Progenitor cell of endocrine pancreas (in vitro differentiated cells): ENCODE measurements at regions not wholly inside any gene's neighbourhood (a gene's known extent, or its start where the extent isn't known, plus 50 kb on each side); places are given as distances from the start of the nearest gene placed in this dataset.

Experiments
- DNase-seq: peaks from one replicate; pipeline ENCODE4 v3.0.0; 2021; ENCODE audit warnings: low spot score; ENCODE audit not compliant: unreplicated experiment
- H3K27ac Mint-ChIP-seq: 2 replicates; pipeline ENCODE4 v1.8.0; 2021; ENCODE audit warnings: mild to moderate bottlenecking, moderate library complexity, mixed read lengths
- H3K27me3 Mint-ChIP-seq: 2 replicates; pipeline ENCODE4 v1.8.0; 2021; ENCODE audit warnings: mixed read lengths
- H3K36me3 Mint-ChIP-seq: 2 replicates; pipeline ENCODE4 v1.8.0; 2022; ENCODE audit warnings: mixed read lengths; ENCODE audit not compliant: insufficient read depth
- H3K4me1 Mint-ChIP-seq: 2 replicates; pipeline ENCODE4 v1.8.0; 2021; ENCODE audit warnings: low read depth, mixed read lengths
- H3K4me3 Mint-ChIP-seq: 2 replicates; pipeline ENCODE4 v1.8.0; 2021; ENCODE audit warnings: low read depth, mild to moderate bottlenecking, moderate library complexity, mixed read lengths
- H3K9me3 Mint-ChIP-seq: 2 replicates; pipeline ENCODE4 v1.8.0; 2021; ENCODE audit warnings: low read depth, mixed read lengths
- TF ChIP-seq, protein P1 (sequence below): fragments of 200-600 bp; sonication (generic); IDR thresholded peaks from one replicate; pipeline ENCODE4 v1.5.0; 2021; ENCODE audit warnings: antibody characterized with exemption, mild to moderate bottlenecking; ENCODE audit not compliant: unreplicated experiment

DNA sequence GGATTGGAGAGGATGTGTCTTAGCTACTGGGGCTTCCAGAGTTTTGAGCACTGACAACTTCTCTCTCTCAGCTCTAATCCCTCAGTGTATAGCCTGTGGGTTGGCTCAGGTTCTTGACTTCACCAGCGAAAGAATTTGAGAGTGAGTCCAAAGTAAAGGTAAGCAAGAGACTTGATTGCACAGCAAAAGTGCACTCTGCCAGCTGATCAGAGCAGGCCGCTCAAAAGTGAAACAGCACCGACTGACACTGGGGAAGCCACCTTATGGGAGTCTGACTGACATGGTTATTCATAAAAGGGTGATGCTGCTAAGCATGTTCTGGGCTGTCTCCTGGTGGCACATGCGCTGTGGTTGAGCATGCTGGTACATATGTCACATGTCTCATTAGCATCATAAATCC is 389.5 kb downstream of the CBLN4 start:
- Mint-ChIP-seq H3K4me1 (no peaks in the 10 kb centered on the region), H3K36me3 (no peaks in the 10 kb centered on the region), H3K4me3 (no peak overlapping the region), H3K27ac (no peak overlapping the region), H3K27me3 (no peaks in the 10 kb centered on the region), H3K9me3 (peaks cover 3% of the 10 kb centered on the region)
- TF ChIP-seq, protein P1, sequence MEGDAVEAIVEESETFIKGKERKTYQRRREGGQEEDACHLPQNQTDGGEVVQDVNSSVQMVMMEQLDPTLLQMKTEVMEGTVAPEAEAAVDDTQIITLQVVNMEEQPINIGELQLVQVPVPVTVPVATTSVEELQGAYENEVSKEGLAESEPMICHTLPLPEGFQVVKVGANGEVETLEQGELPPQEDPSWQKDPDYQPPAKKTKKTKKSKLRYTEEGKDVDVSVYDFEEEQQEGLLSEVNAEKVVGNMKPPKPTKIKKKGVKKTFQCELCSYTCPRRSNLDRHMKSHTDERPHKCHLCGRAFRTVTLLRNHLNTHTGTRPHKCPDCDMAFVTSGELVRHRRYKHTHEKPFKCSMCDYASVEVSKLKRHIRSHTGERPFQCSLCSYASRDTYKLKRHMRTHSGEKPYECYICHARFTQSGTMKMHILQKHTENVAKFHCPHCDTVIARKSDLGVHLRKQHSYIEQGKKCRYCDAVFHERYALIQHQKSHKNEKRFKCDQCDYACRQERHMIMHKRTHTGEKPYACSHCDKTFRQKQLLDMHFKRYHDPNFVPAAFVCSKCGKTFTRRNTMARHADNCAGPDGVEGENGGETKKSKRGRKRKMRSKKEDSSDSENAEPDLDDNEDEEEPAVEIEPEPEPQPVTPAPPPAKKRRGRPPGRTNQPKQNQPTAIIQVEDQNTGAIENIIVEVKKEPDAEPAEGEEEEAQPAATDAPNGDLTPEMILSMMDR = no peak
- no peak for DNase-seq

DNA sequence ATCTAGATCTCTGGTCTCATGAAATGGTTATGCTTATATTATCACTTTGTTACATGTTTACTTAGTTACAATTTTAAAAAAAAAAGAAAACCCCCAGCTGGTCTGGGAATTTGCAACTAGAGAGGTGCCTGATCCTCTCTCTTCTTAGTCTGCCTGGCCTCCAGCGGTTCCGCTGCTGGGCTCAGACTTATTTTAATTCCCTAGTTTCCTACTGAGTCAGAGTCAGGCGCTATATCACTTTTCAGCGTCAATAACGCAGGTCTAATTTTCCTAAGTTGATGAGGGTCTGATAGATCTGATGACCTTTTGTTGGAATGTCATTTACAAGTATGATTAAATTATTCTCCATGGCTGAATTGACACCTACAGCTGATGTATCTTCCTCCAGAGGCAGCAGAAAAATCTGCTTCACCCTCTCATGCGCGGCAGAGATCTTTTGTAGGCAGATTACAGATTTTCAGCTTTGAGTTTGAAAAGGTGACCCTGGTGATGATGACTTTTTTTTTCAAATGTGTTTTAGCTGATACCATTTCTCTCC is 391.0 kb downstream of the CBLN4 start:
- H3K36me3 Mint-ChIP-seq = no peaks in the 10 kb centered on the region

DNA sequence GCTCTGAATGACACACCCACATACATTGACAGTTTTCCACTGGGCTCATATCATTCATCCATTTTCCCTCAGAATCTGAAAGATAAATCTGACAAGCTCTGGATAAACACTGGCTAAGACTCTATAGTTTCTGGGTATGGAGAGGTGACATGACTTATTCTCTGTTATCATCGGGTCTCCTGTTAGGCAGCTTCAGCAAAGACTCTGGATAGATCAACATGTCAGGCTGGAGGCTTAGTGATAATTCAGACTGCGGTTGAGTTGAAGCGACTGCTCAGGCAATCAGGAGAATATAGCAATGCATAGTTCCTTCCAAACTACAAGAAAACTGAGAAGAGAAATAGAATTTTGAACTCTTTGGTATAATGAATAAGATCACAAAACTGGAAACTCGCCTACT is 394.6 kb downstream of the CBLN4 start:
- H3K27ac Mint-ChIP-seq = no peak overlapping the region

More for the DNA sequence above, 391.0 kb downstream of the CBLN4 start:
- Mint-ChIP-seq H3K9me3 (no peaks in the 10 kb centered on the region), H3K4me1 (no peaks in the 10 kb centered on the region), H3K27me3 (no peaks in the 10 kb centered on the region), H3K4me3 (no peak overlapping the region), H3K27ac (no peak overlapping the region)
- no peak for DNase-seq
- TF ChIP-seq, protein P1 = no peak

DNA sequence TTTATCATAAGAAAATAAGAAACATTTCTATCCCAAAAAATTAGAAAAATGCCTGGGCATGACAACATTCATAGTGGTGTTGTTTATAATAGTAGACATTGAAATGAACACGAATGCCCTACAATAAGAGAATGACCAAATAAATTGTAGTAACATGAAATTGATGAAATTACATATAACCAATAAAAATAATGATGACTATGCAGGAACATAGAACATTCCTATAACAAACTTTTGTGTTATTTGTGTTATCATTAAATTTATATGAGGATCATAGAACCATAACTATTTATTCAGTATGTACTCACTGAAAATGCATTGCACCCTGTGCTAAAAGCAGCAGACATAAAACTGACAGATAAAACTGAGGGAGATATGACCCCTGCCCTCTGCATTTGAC is 399.7 kb downstream of the CBLN4 start:
- no peak for DNase-seq
- TF ChIP-seq, protein P1 = no peak
- Mint-ChIP-seq H3K36me3 (no peaks in the 10 kb centered on the region), H3K9me3 (no peaks in the 10 kb centered on the region), H3K4me1 (peaks cover 6% of the 10 kb centered on the region), H3K27ac (no peak overlapping the region), H3K4me3 (no peak overlapping the region), H3K27me3 (peaks cover 4% of the 10 kb centered on the region)

More for the DNA sequence above, 394.6 kb downstream of the CBLN4 start:
- H3K4me3 Mint-ChIP-seq = no peak overlapping the region
- no peak for DNase-seq
- H3K9me3 Mint-ChIP-seq = no peaks in the 10 kb centered on the region
- TF ChIP-seq, protein P1 = no peak
- H3K27me3 Mint-ChIP-seq = no peaks in the 10 kb centered on the region
- no peaks in the 10 kb centered on the region for H3K36me3 Mint-ChIP-seq
- H3K4me1 Mint-ChIP-seq = no peaks in the 10 kb centered on the region

DNA sequence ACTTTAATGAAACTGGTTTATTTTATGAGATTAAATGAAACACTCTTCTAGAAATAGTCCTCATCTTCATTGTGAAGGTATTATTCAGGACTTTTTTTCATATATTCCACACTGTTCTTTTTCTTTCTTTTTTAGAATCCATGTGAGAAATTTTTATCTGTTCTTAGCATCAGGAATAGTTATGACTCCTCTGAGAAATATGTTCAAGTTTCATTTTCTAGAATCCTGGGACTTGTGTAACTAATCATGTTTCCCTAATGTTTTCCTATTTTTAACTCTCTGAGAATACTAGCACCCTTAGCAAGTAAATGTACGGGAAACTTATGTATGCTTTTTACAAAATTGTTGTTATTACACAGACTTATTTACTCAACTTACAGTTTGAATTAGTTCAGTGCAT is 407.8 kb downstream of the CBLN4 start:
- no peaks in the 10 kb centered on the region for H3K9me3 Mint-ChIP-seq
- H3K27ac Mint-ChIP-seq = no peak overlapping the region
- no peaks in the 10 kb centered on the region for H3K36me3 Mint-ChIP-seq
- peaks cover 3% of the 10 kb centered on the region for H3K4me1 Mint-ChIP-seq
- DNase-seq = no peak
- no peak overlapping the region for H3K4me3 Mint-ChIP-seq
- H3K27me3 Mint-ChIP-seq = no peaks in the 10 kb centered on the region
- TF ChIP-seq, protein P1 = no peak
